PC-3 (cell line): ENCODE measurements at regions not wholly inside any gene's neighbourhood (a gene's known extent, or its start where the extent isn't known, plus 50 kb on each side); places are given as distances from the start of the nearest gene placed in this dataset.

ENCODE experiments used
- ATAC-seq: fragments of 200-7000 bp; cut with Tn5 transposase; 2 replicates; pipeline ENCODE4 v1.9.1; 2020; ENCODE audit warnings: mild to moderate bottlenecking, moderate library complexity
- BruUV-seq: library from RNA; stranded (reverse); fragments of 400-500 nt; replicated peaks from 2 replicates; lab custom pipeline; 2021; lab: Mats Ljungman, UMichigan
- CTCF ChIA-PET: fragments of 300-600 bp; sonication (Branson Sonifier 250); formaldehyde crosslinking; loops from one replicate; lab custom pipeline; 2022; ENCODE audit warnings: antibody characterized with exemption; lab: Charles Lee
- POLR2A ChIA-PET: fragments of 300-600 bp; sonication (Branson Sonifier 250); formaldehyde crosslinking; loops from one replicate; lab custom pipeline; 2022; ENCODE audit warnings: antibody characterized with exemption; ENCODE audit not compliant: unreplicated experiment; lab: Charles Lee
- DNase-seq: peaks from one replicate; pipeline ENCODE4 v3.0.0-alpha.2; 2015
- H2AFZ ChIP-seq: fragments of 300-600 bp; sonication (generic); 2 replicates; pipeline ENCODE4 v1.6.0; 2016; ENCODE audit warnings: antibody characterized with exemption, low read length
- H3F3A ChIP-seq: fragments of 300-600 bp; sonication (generic); one replicate; pipeline ENCODE4 v1.6.0; 2017; ENCODE audit warnings: antibody characterized with exemption, low read length, control low read depth, mild to moderate bottlenecking; ENCODE audit not compliant: unreplicated experiment
- H3K27ac ChIP-seq: fragments of 300-600 bp; sonication (generic); 2 replicates; pipeline ENCODE4 v1.5.1; 2016; ENCODE audit warnings: mild to moderate bottlenecking, low read length
- H3K27me3 ChIP-seq: fragments of 300-600 bp; sonication (generic); 2 replicates; pipeline ENCODE4 v1.6.1; 2016; ENCODE audit warnings: low read length, mixed read lengths
- H3K36me3 ChIP-seq: fragments of 300-600 bp; sonication (generic); 2 replicates; pipeline ENCODE4 v1.6.1; 2016; ENCODE audit warnings: low read depth, mixed run types, low read length, mixed read lengths
- H3K4me1 ChIP-seq: fragments of 300-600 bp; sonication (generic); 2 replicates; pipeline ENCODE4 v1.5.1; 2016; ENCODE audit warnings: low read length; ENCODE audit not compliant: insufficient read depth
- H3K4me2 ChIP-seq: fragments of 300-600 bp; sonication (generic); 2 replicates; pipeline ENCODE4 v1.6.0; 2016; ENCODE audit warnings: low read length
- H3K4me3 ChIP-seq: fragments of 300-600 bp; sonication (generic); 2 replicates; pipeline ENCODE4 v1.5.1; 2016; ENCODE audit warnings: mild to moderate bottlenecking, low read length, mixed read lengths
- H3K79me2 ChIP-seq: fragments of 300-600 bp; sonication (generic); 2 replicates; pipeline ENCODE4 v1.6.1; 2017; ENCODE audit warnings: low read length, mixed read lengths
- H3K9ac ChIP-seq: fragments of 300-600 bp; sonication (generic); 2 replicates; pipeline ENCODE4 v1.6.0; 2016; ENCODE audit warnings: mild to moderate bottlenecking, low read length
- H3K9me2 ChIP-seq: fragments of 300-600 bp; sonication (generic); replicated peaks from 2 replicates; pipeline ENCODE4 v1.6.1; 2016; ENCODE audit warnings: mixed run types, low read length, mixed read lengths
- H3K9me3 ChIP-seq: fragments of 300-600 bp; sonication (generic); 2 replicates; pipeline ENCODE4 v1.6.1; 2016; ENCODE audit warnings: low read length, mixed read lengths
- H4K20me1 ChIP-seq: fragments of 300-600 bp; sonication (generic); 2 replicates; pipeline ENCODE4 v1.6.1; 2016; ENCODE audit warnings: low read length, mixed read lengths
- CTCF ChIP-seq: fragments of 300-600 bp; sonication (generic); conservative IDR thresholded peaks from 2 replicates; pipeline ENCODE4 v1.5.1; 2017; ENCODE audit warnings: antibody characterized with exemption, low read depth, mild to moderate bottlenecking, low read length
- EZH2 ChIP-seq: fragments of 300-600 bp; sonication (generic); IDR thresholded peaks from one replicate; pipeline ENCODE4 v1.6.1; 2017; ENCODE audit warnings: antibody characterized with exemption, mild to moderate bottlenecking, low read length; ENCODE audit not compliant: unreplicated experiment
- EZH2phosphoT487 ChIP-seq: fragments of 300-600 bp; sonication (generic); IDR thresholded peaks from 2 replicates; pipeline ENCODE4 v1.6.1; 2018; ENCODE audit warnings: mild to moderate bottlenecking, antibody characterized with exemption, low read length, borderline replicate concordance
- intact Hi-C: fragments of 100-400 bp; cut with micrococcal nuclease; formaldehyde crosslinking; loops from 2 replicates; pipeline ENCODE4 v1.9.0; 2023

- H3K4me1 ChIP-seq = 0 out of 2 replicates have a peak, but pooled peaks cover 4% of the 10 kb centered on the region
- no peaks in the 10 kb centered on the region for H3K9me3 ChIP-seq
- POLR2A ChIA-PET = no interaction called here
- no peak overlapping the region for H2AFZ ChIP-seq
- no peak overlapping the region for H3K27ac ChIP-seq
- H3K4me2 ChIP-seq = no peak overlapping the region; the same call in 1 of the 2 replicates
- intact Hi-C loops = no loop called here
- no peak overlapping the region for H3K9ac ChIP-seq
- TF ChIP-seq EZH2 (no peak), CTCF (no peak), EZH2phosphoT487 (no peak)
- no peaks in the 10 kb centered on the region for H3K36me3 ChIP-seq
- H3K4me3 ChIP-seq = no peak overlapping the region
- CTCF ChIA-PET = no interaction called here
- BruUV-seq = no TSS peak
- ATAC-seq (no peak), DNase-seq (no peak)
- H3K27me3 ChIP-seq = no peaks in the 10 kb centered on the region
- no peaks in the 10 kb centered on the region for H3F3A ChIP-seq
- H4K20me1 ChIP-seq = no peaks in the 10 kb centered on the region
- no peaks in the 10 kb centered on the region for H3K9me2 ChIP-seq
- no peaks in the 10 kb centered on the region for H3K79me2 ChIP-seq
Observed at GRCh38 chr1:184298440-184299405, 88.1 kb upstream of the C1orf21 start.

DNA sequence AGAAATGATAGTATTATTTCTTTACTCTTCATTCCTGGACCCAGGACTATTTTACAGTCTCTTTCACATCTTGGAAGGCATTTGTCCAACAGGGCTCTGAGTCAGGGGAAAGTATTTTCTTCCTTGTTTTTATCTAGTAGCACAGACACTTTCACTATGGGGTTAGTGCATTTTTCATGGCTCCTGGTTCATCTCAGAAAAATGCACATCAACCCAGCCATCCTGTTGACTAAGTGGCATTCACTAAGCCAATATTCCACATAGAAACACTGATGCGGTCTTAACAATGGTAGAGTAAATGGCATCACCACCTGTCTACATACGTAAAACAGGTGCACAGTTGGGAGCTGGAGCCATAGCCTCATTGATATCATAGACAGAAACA, 87.4 kb upstream of the C1orf21 start:
- BruUV-seq = no TSS peak
- TF ChIP-seq EZH2phosphoT487 = no peak
- TF ChIP-seq CTCF = no peak
- no peak for TF ChIP-seq EZH2
- CTCF ChIA-PET = no interaction called here
- H3K27me3 ChIP-seq = no peaks in the 10 kb centered on the region
- no peak overlapping the region for H3K4me3 ChIP-seq
- no peak overlapping the region for H2AFZ ChIP-seq
- H3K4me1 ChIP-seq = 0 out of 2 replicates have a peak, but pooled peaks cover 4% of the 10 kb centered on the region
- H3K36me3 ChIP-seq = no peaks in the 10 kb centered on the region
- H3K27ac ChIP-seq = no peak overlapping the region
- H3K4me2 ChIP-seq = no peak overlapping the region; the same call in 1 of the 2 replicates
- H3K79me2 ChIP-seq = no peaks in the 10 kb centered on the region
- intact Hi-C loops = no loop called here
- H3K9me3 ChIP-seq = no peaks in the 10 kb centered on the region
- ATAC-seq (peak; percentile 56), DNase-seq (peak; percentile 61)
- no peaks in the 10 kb centered on the region for H4K20me1 ChIP-seq
- H3F3A ChIP-seq = no peaks in the 10 kb centered on the region
- no peak overlapping the region for H3K9ac ChIP-seq
- POLR2A ChIA-PET = no interaction called here
- H3K9me2 ChIP-seq = no peaks in the 10 kb centered on the region

DNA sequence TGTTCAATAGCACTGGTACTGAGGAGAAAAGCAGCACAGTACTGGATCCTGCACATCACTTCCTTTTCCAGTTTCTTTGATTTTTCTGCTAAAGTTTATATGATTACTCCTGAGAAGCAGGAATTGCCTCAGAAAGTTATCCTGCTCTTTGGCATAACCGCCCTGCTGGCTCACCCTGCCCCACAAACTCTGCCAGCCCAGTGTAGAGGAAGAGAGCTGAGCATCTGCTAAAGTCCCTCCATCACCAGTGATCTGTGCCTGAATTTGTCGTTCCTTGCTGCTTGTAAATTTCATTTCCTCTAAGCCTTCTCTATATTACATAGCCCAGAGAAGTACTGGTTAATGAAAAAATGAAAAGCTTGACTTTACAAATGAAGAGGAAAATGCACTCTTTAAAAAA, 87.0 kb upstream of the C1orf21 start:
- DNase-seq = no peak
- Histone ChIP-seq H3K27ac (no peak overlapping the region), H4K20me1 (no peaks in the 10 kb centered on the region), H3K36me3 (no peaks in the 10 kb centered on the region), H3K27me3 (no peaks in the 10 kb centered on the region), H2AFZ (no peak overlapping the region), H3K4me1 (0 out of 2 replicates have a peak, but pooled peaks cover 4% of the 10 kb centered on the region), H3K4me2 (no peak overlapping the region), H3K9me3 (no peaks in the 10 kb centered on the region), H3F3A (no peaks in the 10 kb centered on the region), H3K79me2 (no peaks in the 10 kb centered on the region), H3K9me2 (no peaks in the 10 kb centered on the region), H3K9ac (no peak overlapping the region), H3K4me3 (no peak overlapping the region)
- no peak; the same call in 1 of the 2 replicates for ATAC-seq
- POLR2A ChIA-PET = no interaction called here
- CTCF ChIA-PET = no interaction called here
- TF ChIP-seq EZH2phosphoT487 (no peak), EZH2 (no peak), CTCF (no peak)
- no TSS peak for BruUV-seq
- intact Hi-C loops = no loop called here
